Endothelial cell (in vitro differentiated cells): ENCODE measurements at regions not wholly inside any gene's neighbourhood (a gene's known extent, or its start where the extent isn't known, plus 50 kb on each side); places are given as distances from the start of the nearest gene placed in this dataset.

Experiments
- DNase-seq: peaks from one replicate; pipeline ENCODE4 v3.0.0; 2021; ENCODE audit warnings: low spot score
- H3K27ac Mint-ChIP-seq: one replicate; pipeline ENCODE4 v1.8.0; 2021; ENCODE audit warnings: mixed read lengths, inconsistent platforms; ENCODE audit not compliant: unreplicated experiment
- H3K27me3 Mint-ChIP-seq: one replicate; pipeline ENCODE4 v1.8.0; 2021; ENCODE audit warnings: mild to moderate bottlenecking, moderate library complexity, mixed read lengths, inconsistent platforms; ENCODE audit not compliant: unreplicated experiment
- H3K36me3 Mint-ChIP-seq: one replicate; pipeline ENCODE4 v1.8.0; 2021; ENCODE audit warnings: mild to moderate bottlenecking, low read depth, mixed read lengths, inconsistent platforms; ENCODE audit not compliant: unreplicated experiment
- H3K4me1 Mint-ChIP-seq: one replicate; pipeline ENCODE4 v1.8.0; 2021; ENCODE audit warnings: mild to moderate bottlenecking, mixed read lengths, inconsistent platforms; ENCODE audit not compliant: unreplicated experiment
- H3K4me3 Mint-ChIP-seq: one replicate; pipeline ENCODE4 v1.8.0; 2021; ENCODE audit warnings: mild to moderate bottlenecking, mixed read lengths, inconsistent platforms; ENCODE audit not compliant: unreplicated experiment
- H3K9me3 Mint-ChIP-seq: one replicate; pipeline ENCODE4 v1.8.0; 2021; ENCODE audit warnings: mixed read lengths, inconsistent platforms; ENCODE audit not compliant: unreplicated experiment
- TF ChIP-seq, protein P1 (sequence below): fragments of 200-600 bp; sonication (generic); IDR thresholded peaks from one replicate; pipeline ENCODE4 v1.5.0; 2021; ENCODE audit warnings: antibody characterized with exemption; ENCODE audit not compliant: unreplicated experiment

GRCh38 chr4:170270628-170271027 is 180.9 kb upstream of the AADAT start:
- Mint-ChIP-seq H3K4me3 (no peak overlapping the region), H3K9me3 (peaks cover 7% of the 10 kb centered on the region), H3K27ac (no peak overlapping the region), H3K27me3 (no peaks in the 10 kb centered on the region), H3K36me3 (peaks cover 6% of the 10 kb centered on the region), H3K4me1 (no peaks in the 10 kb centered on the region)
- TF ChIP-seq, protein P1, sequence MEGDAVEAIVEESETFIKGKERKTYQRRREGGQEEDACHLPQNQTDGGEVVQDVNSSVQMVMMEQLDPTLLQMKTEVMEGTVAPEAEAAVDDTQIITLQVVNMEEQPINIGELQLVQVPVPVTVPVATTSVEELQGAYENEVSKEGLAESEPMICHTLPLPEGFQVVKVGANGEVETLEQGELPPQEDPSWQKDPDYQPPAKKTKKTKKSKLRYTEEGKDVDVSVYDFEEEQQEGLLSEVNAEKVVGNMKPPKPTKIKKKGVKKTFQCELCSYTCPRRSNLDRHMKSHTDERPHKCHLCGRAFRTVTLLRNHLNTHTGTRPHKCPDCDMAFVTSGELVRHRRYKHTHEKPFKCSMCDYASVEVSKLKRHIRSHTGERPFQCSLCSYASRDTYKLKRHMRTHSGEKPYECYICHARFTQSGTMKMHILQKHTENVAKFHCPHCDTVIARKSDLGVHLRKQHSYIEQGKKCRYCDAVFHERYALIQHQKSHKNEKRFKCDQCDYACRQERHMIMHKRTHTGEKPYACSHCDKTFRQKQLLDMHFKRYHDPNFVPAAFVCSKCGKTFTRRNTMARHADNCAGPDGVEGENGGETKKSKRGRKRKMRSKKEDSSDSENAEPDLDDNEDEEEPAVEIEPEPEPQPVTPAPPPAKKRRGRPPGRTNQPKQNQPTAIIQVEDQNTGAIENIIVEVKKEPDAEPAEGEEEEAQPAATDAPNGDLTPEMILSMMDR, result no peak
- DNase-seq, result no peak

DNA sequence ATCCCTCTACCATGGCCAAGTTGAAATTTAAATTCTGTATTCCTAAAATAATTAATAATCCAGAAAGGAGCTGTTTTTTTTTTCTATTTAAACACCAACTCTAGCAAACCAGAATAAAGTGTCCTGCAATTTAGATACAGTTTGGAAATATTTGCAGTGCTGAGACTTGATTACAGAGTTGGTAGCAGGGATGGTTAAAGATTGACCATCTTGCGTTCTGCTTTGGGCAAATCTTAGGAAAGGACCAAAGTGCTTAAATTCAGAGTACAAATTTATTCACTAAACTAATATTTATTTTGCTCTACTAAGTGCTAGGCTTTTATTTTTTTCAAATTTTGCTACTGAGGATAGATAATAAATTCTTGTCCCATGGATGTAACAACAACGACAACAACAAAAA is 180.2 kb upstream of the AADAT start:
- peaks cover 6% of the 10 kb centered on the region for H3K36me3 Mint-ChIP-seq
- no peak for DNase-seq
- H3K4me3 Mint-ChIP-seq, result no peak overlapping the region
- H3K27me3 Mint-ChIP-seq, result no peaks in the 10 kb centered on the region
- TF ChIP-seq, protein P1, result no peak
- peaks cover 7% of the 10 kb centered on the region for H3K9me3 Mint-ChIP-seq
- no peak overlapping the region for H3K27ac Mint-ChIP-seq
- H3K4me1 Mint-ChIP-seq, result no peaks in the 10 kb centered on the region

DNA sequence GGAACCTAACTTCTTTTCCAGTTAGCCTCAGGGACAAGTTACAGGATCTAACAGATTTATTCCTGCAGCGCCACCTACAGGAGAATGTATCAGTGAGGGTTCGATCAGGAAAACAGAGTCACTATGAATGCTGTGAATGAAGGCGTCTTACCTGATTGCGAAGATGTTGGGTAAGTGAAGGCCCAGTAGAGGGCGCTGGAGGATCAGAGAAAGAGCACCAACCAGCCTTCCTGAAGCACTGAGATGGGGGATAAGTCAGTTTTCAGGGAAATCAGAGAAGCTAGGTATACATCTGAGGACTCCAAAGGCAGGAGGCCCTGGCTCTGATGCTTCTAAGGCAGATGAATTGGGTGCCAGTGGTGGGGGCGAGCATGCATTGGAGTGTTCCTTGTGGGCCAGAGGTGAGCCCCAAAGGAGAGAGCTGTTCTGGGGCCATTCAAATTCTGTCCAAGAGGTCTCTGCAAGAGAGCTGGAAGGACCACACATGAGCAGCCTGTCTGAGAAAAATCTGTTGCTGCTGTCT is 169.9 kb upstream of the AADAT start:
- Mint-ChIP-seq H3K27me3 (no peaks in the 10 kb centered on the region), H3K9me3 (no peaks in the 10 kb centered on the region), H3K27ac (no peak overlapping the region), H3K4me1 (peaks cover 10% of the 10 kb centered on the region), H3K4me3 (no peak overlapping the region), H3K36me3 (no peaks in the 10 kb centered on the region)
- TF ChIP-seq, protein P1, result peak; percentile 98
- DNase-seq, result peak; percentile 92

GRCh38 chr4:170256807-170257206 is 167.1 kb upstream of the AADAT start:
- DNase-seq, result no peak
- no peaks in the 10 kb centered on the region for H3K9me3 Mint-ChIP-seq
- TF ChIP-seq, protein P1, result no peak
- no peaks in the 10 kb centered on the region for H3K36me3 Mint-ChIP-seq
- H3K4me1 Mint-ChIP-seq, result peaks cover 10% of the 10 kb centered on the region
- no peak overlapping the region for H3K4me3 Mint-ChIP-seq
- peaks cover 2% of the 10 kb centered on the region for H3K27me3 Mint-ChIP-seq
- H3K27ac Mint-ChIP-seq, result peak overlapping the region; percentile 18

- Mint-ChIP-seq H3K27me3 (peaks cover 2% of the 10 kb centered on the region), H3K36me3 (no peaks in the 10 kb centered on the region)
Measured at GRCh38 chr4:170248576-170248975, 158.8 kb upstream of the AADAT start.

More at GRCh38 chr4:170248576-170248975, 158.8 kb upstream of the AADAT start:
- Mint-ChIP-seq H3K4me1 (peaks cover 16% of the 10 kb centered on the region), H3K9me3 (no peaks in the 10 kb centered on the region), H3K27ac (no peak overlapping the region), H3K4me3 (no peak overlapping the region)
- no peak for DNase-seq
- TF ChIP-seq, protein P1, result no peak
